ENCODE measurements at regions not wholly inside any gene's neighbourhood (a gene's known extent, or its start where the extent isn't known, plus 50 kb on each side); places are given as distances from the start of the nearest gene placed in this dataset.

- TF ChIP-seq, protein P1, sequence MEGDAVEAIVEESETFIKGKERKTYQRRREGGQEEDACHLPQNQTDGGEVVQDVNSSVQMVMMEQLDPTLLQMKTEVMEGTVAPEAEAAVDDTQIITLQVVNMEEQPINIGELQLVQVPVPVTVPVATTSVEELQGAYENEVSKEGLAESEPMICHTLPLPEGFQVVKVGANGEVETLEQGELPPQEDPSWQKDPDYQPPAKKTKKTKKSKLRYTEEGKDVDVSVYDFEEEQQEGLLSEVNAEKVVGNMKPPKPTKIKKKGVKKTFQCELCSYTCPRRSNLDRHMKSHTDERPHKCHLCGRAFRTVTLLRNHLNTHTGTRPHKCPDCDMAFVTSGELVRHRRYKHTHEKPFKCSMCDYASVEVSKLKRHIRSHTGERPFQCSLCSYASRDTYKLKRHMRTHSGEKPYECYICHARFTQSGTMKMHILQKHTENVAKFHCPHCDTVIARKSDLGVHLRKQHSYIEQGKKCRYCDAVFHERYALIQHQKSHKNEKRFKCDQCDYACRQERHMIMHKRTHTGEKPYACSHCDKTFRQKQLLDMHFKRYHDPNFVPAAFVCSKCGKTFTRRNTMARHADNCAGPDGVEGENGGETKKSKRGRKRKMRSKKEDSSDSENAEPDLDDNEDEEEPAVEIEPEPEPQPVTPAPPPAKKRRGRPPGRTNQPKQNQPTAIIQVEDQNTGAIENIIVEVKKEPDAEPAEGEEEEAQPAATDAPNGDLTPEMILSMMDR (optimal IDR thresholded peaks at IDR 0.05 in 1 of 3, IDR thresholded peaks at IDR 0.05 in 1 of 3, conservative IDR thresholded peaks at IDR 0.05 in 1 of 3; ENCODE audit: extremely low read depth in 1 of 3, insufficient read depth in 2 of 3, low read length in 3 of 3): no peak
- TF ChIP-seq EZH2 (IDR thresholded peaks at IDR 0.05; ENCODE audit: low read length): no peak
Observed at GRCh38 chr11:44398266-44399030, 88.5 kb upstream of the ALX4 start.
